SJCRH30 (cell line): ENCODE measurements at regions not wholly inside any gene's neighbourhood (a gene's known extent, or its start where the extent isn't known, plus 50 kb on each side); places are given as distances from the start of the nearest gene placed in this dataset.
"Not testable (repeated sequence)": the region's sequence is repeated elsewhere in the genome, so short reads cannot be mapped to it uniquely, and the experiment has no call there.

ENCODE experiments used
- DNase-seq, 2 experiments: peaks; one replicate each; pipeline ENCODE4 v3.0.0-alpha.2; 2015 to 2020
- H3K27ac ChIP-seq: fragments of 250-450 bp; sonication (Bioruptor Pico); 2 replicates; pipeline ENCODE4 v1.5.1; 2020; ENCODE audit warnings: mild to moderate bottlenecking, moderate library complexity
- H3K27me3 ChIP-seq: fragments of 250-450 bp; sonication (Bioruptor Pico); 2 replicates; pipeline ENCODE4 v1.5.1; 2020; ENCODE audit warnings: mild to moderate bottlenecking, moderate library complexity
- H3K36me3 ChIP-seq: fragments of 250-450 bp; sonication (Bioruptor Pico); 2 replicates; pipeline ENCODE4 v1.5.1; 2020; ENCODE audit warnings: mild to moderate bottlenecking, moderate library complexity
- H3K4me1 ChIP-seq: fragments of 250-450 bp; sonication (Bioruptor Pico); 2 replicates; pipeline ENCODE4 v1.5.1; 2020; ENCODE audit warnings: mild to moderate bottlenecking, moderate library complexity
- H3K4me3 ChIP-seq: fragments of 250-450 bp; sonication (Bioruptor Pico); 2 replicates; pipeline ENCODE4 v1.5.1; 2020; ENCODE audit warnings: mild to moderate bottlenecking, moderate library complexity
- H3K9me3 ChIP-seq: fragments of 250-450 bp; sonication (Bioruptor Pico); replicated peaks from 2 replicates; pipeline ENCODE4 v1.5.1; 2020; ENCODE audit warnings: mild to moderate bottlenecking, moderate library complexity

DNA sequence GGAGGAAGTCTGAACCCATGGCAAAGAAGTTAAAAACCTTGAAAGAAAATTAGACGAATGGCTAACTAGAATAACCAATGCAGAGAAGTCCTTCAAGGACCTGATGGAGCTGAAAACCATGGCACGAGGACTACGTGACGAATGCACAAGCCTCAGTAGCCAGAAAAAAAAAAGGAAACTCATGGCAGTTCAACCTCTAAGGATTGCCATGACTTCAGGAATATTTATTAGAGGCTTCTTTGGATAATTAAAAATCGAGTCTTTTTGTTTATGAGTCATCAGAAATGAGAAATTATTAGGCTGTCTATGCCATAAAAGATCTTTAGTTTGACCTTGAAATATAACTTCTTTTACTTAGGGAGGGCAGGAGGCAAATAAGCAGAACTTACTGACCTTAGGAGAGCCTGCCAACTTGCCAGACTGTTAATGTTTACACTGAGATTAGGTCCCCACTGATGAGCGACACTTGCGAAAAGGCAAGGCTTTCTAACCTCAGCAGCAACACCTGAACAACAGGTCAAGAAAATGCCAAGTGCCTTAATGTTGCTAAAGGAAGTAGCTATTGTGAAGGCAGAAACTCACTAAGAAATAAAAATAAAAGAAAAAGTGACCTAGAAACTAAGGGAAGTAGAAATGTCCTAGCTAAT is 55.2 kb upstream of the TUSC1 start:
- H3K4me1 ChIP-seq: no peaks in the 10 kb centered on the region
- DNase-seq: no peak
- H3K4me3 ChIP-seq: no peak overlapping the region
- no peak overlapping the region for H3K27ac ChIP-seq
- no peaks in the 10 kb centered on the region for H3K27me3 ChIP-seq
- no peaks in the 10 kb centered on the region for H3K9me3 ChIP-seq
- H3K36me3 ChIP-seq: no peaks in the 10 kb centered on the region

DNA sequence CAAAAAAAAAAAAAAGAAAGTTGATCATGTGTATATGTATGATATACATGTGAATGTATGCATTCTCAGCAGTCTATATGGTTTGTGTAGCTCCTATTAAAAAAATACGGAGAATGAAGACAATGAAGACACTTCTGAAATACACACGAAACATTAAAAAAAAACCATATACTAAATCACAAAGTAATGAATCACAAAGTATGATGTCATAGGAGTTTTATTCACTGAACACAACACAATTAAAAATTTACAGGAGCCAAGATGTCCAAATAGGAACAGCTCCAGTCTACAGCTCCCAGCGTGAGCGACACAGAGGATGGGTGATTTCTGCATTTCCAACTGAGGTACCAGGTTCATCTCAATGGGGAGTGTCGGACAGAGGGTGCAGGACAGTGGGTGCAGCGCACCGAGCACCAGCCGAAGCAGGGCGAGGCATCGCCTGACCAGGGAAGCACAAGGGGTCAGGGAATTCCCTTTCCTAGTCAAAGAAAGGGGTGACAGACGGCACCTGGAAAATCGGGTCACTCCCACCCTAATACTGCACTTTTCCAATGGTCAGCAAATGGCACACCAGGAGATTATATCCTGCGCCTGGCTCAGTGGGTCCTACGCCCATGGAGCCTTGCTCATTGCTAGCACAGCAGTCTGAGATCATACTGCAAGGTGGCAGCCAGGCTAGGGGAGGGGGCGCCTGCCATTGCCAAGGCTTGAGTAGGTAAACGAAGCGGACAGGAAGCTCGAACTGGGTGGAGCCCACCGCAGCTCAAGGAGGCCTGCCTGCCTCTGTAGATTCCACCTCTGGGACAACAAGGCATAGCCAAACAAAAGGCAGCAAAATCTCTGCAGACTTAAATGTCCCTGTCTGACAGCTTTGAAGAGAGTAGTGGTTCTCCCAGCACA is 53.9 kb upstream of the TUSC1 start:
- H3K36me3 ChIP-seq, H3K4me1 ChIP-seq, DNase-seq, H3K27ac ChIP-seq, H3K9me3 ChIP-seq, H3K27me3 ChIP-seq, H3K4me3 ChIP-seq: not testable (repeated sequence)
